ENCODE measurements at regions not wholly inside any gene's neighbourhood (a gene's known extent, or its start where the extent isn't known, plus 50 kb on each side); places are given as distances from the start of the nearest gene placed in this dataset.
"Not testable (repeated sequence)": the region's sequence is repeated elsewhere in the genome, so short reads cannot be mapped to it uniquely, and the experiment has no call there.

- DNase-seq (ENCODE audit: low read depth in 1 of 2, low spot score in 2 of 2); H3K56ac ChIP-seq (replicated peaks; ENCODE audit: insufficient read length, low read depth, low read length); FAIRE-seq; H3K23ac ChIP-seq (ENCODE audit: insufficient read length); H2AFZ ChIP-seq (ENCODE audit: low read length); H3K4me2 ChIP-seq (ENCODE audit: insufficient read depth in 1 of 2, low read depth in 2 of 2, low read length in 2 of 2); H3K4me1 ChIP-seq (replicated peaks in 1 of 4; ENCODE audit: control insufficient read depth in 3 of 4, insufficient read depth in 4 of 4, low read length in 3 of 4); H4K91ac ChIP-seq (replicated peaks; ENCODE audit: insufficient read length, low read length); H3K9ac ChIP-seq (replicated peaks in 1 of 4; ENCODE audit: extremely low read depth in 1 of 4, low read depth in 3 of 4, low read length in 3 of 4); H4K8ac ChIP-seq (ENCODE audit: extremely low read depth, insufficient read depth, low read length); H4K5ac ChIP-seq (ENCODE audit: insufficient read length, low read depth, low read length); H2AK5ac ChIP-seq (ENCODE audit: low read depth, low read length); H2BK120ac ChIP-seq (replicated peaks; ENCODE audit: low read depth, low read length); H3K9me3 ChIP-seq (ENCODE audit: insufficient read depth in 2 of 2, low read depth in 1 of 2, low read length in 1 of 2); H3K79me2 ChIP-seq (ENCODE audit: control insufficient read depth in 1 of 2, insufficient read depth in 2 of 2, low read length in 2 of 2); H3K27me3 ChIP-seq (replicated peaks in 1 of 4; ENCODE audit: control insufficient read depth in 3 of 4, extremely low read depth in 1 of 4, insufficient read depth in 3 of 4, low read length in 3 of 4); H3K79me1 ChIP-seq (ENCODE audit: low read depth, low read length); H3K14ac ChIP-seq (ENCODE audit: insufficient read length); POLR2A ChIA-PET (ENCODE audit: partially characterized antibody); H3K27ac ChIP-seq (ENCODE audit: low read depth, low read length); H3K18ac ChIP-seq (ENCODE audit: extremely low read depth, low read length); H3K4me3 ChIP-seq (ENCODE audit: extremely low read depth in 1 of 4, insufficient read depth in 2 of 4, low read depth in 3 of 4, low read length in 4 of 4); H3K36me3 ChIP-seq (ENCODE audit: control insufficient read depth in 2 of 4, insufficient read depth in 4 of 4, low read length in 3 of 4); H2BK15ac ChIP-seq (ENCODE audit: low read length); H3K4ac ChIP-seq (replicated peaks; ENCODE audit: insufficient read length, low read depth, low read length); H4K20me1 ChIP-seq (replicated peaks in 1 of 2; ENCODE audit: control insufficient read depth in 1 of 2, insufficient read depth in 2 of 2, low read length in 2 of 2); H2BK5ac ChIP-seq (ENCODE audit: low read depth, low read length); H2BK20ac ChIP-seq (ENCODE audit: low read length); H3K23me2 ChIP-seq (ENCODE audit: low read depth, low read length); H2BK12ac ChIP-seq (ENCODE audit: low read depth, low read length): not testable (repeated sequence)
- CTCF ChIA-PET (ENCODE audit: partially characterized antibody): interaction anchor here (0.8 kb wide), 1 partner anchor 9 kb away, joined by 4 read pairs; no protein-coding TSS in a partner anchor
- WGBS, 2 experiments (ENCODE audit: extremely low coverage in 1 of 2, insufficient coverage in 1 of 2, insufficient read length in 1 of 2, insufficient replicate concordance in 2 of 2, low coverage in 1 of 2, low lambda C conversion rate in 2 of 2, missing lambda C conversion rate in 1 of 2): 89% methylated on average over 8 of the region's 8 CpGs; no CpG with 5 or more reads in 1 of the 2 experiments
Measured at GRCh38 chr5:19288311-19288710, 699.7 kb downstream of the CDH18 start.

Data from H1 (cell line).